HG02798 (cell line): ENCODE measurements at regions not wholly inside any gene's neighbourhood (a gene's known extent, or its start where the extent isn't known, plus 50 kb on each side); places are given as distances from the start of the nearest gene placed in this dataset.
"Not testable (repeated sequence)": the region's sequence is repeated elsewhere in the genome, so short reads cannot be mapped to it uniquely, and the experiment has no call there.

Source experiments
- ATAC-seq: cut with Tn5 transposase; IDR thresholded peaks from one replicate; pipeline ENCODE4 v1.9.1; 2021; ENCODE audit warnings: mild to moderate bottlenecking; ENCODE audit not compliant: unreplicated experiment, poor library complexity

DNA sequence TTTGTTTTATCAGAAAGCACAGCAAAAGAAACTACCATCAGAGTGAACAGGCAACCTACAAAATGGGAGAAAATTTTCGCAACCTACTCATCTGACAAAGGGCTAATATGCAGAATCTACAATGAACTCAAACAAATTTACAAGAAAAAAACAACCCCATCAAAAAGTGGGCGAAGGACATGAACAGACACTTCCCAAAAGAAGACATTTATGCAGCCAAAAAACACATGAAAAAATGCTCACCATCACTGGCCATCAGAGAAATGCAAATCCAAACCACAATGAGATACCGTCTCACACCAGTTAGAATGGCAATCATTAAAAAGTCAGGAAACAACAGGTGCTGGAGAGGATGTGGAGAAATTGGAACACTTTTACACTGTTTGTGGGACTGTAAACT lies 460.4 kb upstream of the MKI67 start:
- ATAC-seq, result not testable (repeated sequence)

DNA sequence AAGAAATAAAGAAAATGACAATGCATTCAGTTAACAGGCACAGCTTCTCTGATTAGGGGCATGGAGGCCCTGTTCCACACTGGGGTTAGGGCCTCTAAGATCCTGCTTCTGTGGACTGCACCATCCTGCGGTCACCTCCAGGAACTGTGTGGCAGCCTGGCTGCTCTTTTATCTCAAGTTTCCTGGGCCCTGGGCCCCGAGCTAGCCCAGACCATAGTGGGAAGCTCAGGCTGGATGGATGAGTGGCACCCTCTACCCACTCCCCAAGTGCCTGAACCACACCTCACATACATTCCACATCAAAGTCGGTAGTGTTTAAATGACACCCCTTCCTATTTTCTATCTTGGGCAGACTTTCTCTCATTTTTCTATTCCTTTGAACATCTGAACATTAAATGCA lies 461.5 kb upstream of the MKI67 start:
- ATAC-seq, result no peak

DNA sequence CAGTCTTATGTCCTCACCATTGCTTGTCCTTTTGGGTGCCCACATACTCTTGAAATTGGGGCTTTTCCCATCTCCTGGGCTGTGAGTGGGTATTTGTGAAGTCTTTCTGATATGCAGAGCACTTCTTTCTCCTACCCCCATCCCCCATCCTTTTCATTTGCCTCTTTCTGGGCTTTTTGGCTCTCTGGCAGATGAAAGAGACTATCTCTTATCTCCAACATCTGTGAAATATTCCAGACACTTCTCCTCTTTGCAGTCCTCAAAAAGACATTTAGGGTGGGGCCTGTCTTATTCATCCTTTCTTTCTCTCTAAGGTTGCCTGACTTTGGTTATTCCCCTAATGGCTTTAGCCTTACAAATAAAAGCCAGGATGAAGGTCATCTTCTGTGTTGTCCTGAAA lies 462.2 kb upstream of the MKI67 start:
- no peak for ATAC-seq

DNA sequence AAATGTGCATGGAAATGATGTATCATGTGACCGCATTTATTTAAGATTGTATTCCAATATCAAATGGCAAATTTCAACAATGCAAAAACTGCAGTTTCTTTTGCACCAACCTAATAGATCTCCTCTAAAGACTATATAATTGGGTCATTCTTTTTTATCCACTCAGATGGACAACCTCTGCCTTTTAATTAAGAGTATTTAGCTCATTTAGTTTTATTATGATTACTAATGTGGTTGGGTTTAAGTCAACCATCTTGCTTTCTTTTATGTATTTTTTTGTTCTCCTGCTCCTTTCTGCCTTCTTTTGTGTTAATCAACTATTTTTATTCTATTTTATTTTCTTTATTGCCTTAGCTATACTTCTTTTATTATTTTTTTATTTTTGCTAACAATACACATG lies 468.5 kb upstream of the MKI67 start:
- ATAC-seq, result no peak

DNA sequence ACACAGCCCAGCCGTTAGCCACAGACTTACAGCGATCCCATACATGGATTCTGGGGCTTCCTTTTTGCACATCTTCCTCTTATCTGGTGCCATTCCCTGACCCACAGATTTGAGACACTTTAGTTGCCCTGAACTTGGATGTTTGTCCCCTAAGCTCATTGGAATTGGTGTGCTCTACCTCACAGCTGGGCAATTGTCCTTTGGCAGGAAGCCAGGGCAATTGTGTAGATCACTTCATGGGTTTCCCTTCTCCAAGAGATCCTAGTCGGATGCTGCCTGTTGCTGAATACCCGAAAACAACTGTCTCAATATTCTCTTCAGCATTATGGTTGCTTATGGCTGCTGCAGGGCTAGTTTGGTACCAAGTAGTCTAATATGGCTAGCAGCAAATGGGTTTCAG lies 470.7 kb upstream of the MKI67 start:
- no peak for ATAC-seq

DNA sequence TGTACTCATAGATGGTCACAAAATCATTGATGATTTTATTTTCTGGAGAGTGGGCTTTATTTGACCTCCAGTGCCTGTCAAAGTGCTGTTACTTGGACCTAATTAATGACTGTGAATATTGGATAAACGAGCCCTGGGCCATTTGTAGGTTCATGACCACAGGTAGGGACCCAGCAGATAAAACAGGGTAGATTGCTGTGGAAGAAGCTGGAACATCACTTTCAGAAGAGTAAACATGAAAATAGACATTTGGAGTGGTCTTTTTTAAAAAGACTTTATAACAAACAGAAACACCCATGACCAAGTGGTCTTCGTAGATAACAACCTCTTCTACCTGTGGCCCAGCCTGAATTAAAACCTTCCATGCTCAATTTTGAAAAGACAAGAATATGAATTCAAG lies 472.8 kb upstream of the MKI67 start:
- ATAC-seq, result no peak

DNA sequence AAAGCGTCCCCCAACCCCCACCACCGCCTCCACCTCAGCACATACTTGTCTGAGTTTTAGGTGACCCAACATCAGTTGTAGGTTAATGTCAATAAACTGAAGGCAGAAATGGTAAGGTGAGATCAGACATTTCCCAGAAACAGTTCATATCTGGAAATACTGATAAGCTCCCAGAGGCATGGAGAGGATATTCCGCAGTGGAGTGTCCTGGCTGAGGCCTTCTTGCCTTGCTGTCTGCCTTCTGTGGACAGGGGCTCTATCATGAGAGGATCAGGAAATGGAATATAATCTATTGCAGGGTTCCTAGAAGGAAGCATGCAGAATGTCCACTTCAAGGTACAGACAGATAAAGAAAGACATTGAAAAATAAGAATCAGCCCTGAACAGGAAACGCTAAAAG lies 473.3 kb upstream of the MKI67 start:
- ATAC-seq, result no peak

DNA sequence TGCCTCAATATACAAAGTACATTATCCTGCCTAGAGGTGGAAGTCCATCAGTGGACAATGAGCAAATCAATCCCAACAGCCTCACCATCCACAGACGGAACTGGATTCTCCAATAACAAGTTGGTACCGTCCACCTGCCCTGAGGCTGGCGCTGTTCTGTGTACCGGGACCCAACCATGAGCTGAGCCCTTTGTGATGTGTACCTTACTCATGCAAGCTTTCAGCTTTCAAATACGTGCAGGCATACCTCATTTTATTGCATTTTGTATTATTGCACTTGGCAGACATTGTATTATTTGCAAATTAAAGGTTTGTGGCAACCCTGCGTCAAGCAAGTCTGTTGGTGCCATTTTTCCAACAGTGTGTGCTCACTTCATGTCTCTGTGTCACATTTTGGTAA lies 476.0 kb upstream of the MKI67 start:
- ATAC-seq, result no peak

DNA sequence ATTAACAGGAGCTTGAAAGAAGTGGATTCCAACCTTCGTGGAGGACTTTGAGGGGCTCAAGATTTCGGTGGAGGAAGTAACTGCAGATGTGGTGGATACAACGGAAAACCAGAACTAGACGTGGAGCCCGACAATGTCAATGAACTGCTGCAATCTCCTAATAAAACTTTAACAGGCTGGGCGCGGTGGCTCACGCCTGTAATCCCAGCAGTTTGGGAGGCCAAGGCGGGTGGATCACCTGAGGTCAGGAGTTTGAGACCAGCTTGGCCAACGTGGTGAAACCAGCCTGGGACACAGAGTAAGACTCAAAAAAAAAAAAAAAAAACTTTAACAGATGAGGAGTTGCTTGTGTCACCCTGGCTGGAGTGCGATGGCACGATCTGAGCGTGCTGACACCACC lies 477.8 kb upstream of the MKI67 start:
- no peak for ATAC-seq

DNA sequence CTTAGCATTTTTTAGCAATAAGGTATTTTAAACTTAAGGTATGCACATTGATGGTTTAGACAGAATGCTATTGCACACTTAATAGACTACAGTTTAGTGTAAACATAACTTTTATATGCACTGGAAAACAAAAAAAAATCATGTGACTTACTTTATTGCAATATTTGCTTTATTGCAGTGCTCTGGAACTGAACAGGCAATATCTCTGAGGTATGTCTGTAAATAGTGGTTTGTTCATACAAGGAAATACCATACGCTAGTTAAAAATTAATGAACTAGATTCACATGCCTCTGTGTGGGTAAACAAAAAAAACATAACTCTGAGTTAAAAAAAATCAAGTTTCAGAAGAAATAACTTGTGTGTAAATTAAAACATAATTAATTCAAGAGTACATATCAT lies 479.0 kb upstream of the MKI67 start:
- no peak for ATAC-seq

DNA sequence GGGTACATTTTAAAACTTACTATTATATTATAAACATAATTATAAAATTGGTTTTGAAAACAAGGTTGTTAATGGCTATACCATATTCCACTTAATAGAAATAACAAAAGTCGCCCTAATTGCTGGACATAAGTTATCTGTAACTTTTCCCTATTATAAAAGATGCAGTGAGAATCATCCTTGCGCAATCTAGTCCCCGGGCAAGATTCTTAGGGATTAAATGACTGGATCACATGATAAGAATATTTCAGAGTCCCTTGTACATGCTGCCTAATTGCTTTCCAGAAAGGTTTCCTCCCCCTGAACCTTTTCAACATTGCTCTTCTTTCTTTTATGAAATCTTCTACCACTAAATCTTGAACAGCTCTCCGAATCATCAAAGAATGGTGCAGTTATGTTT lies 479.8 kb upstream of the MKI67 start:
- no peak for ATAC-seq

DNA sequence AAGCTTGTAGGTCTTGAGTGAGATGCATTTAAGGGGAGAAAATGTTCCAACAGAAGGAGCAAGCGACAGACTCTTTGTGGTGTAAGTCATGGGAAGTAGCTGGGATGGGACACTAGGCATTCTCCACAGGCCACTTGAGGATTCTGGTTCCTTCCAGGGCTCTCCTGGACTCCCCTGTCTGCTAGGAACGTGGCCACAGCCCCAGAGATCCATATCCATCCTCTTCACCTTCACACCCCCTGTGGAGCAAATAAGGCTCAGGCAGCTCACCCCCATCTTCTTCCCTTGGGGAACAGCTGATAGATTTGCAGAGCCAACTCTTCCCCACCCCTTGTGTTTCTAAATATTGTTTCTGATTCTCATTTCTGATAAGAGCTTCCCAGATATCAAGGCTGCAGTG lies 482.6 kb upstream of the MKI67 start:
- no peak for ATAC-seq

DNA sequence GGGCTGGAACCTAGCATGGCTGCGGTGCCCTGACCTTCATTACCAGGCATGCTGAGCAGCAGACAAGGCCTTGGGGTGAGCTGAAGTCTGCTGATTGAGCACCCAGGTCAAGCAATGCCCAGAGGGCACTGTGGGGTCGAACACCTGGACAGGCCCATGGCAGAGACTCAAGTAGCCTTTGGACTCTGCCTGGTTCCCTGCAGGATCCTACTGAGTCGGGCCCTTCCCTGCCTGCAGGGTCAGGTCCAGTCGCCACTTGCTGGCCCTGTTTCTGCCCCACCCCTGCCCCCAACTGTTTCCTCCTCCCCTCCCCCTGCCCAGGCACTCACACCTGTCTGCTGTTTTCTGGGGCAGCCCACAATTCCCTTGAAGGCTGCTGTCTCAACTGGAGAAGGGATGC lies 483.2 kb upstream of the MKI67 start:
- no peak for ATAC-seq

DNA sequence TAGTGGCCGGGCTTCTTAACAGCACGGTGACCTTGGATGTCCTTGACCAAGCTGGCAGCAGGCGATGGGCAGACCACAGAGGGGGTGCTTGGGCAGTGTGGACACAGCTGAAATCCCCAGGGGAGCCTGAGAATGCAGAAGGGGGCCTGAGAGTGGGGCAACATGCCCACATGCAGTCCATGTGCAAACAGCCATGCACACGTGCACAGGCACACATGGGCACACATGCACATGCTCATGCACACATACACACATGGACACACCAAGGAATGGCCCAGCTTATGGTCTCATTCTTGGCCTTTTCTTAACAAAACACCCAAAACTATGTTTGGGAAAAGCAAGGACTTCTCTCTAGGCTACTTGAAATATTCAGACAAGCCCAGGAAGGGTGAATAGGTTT lies 483.9 kb upstream of the MKI67 start:
- ATAC-seq, result no peak

DNA sequence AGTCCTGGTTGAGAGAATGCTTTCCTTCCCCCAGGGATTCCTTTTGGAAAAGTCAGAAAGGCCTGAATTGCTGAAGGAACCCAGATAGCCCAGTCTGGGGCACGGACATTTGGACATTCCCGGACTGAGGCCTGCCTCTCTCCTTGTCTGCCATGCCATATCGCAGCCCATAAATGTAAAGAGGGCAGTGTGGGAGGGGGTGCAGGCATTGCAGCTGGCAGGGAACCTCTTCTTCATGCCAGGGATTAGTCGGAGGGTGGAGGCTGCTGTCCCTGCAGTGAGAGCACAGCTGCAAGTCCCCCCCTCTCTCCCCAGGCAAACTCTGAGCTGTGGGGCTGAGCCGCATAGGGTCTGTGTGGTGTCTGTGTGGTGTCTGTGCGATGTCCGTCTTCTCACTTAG lies 486.0 kb upstream of the MKI67 start:
- ATAC-seq, result no peak

DNA sequence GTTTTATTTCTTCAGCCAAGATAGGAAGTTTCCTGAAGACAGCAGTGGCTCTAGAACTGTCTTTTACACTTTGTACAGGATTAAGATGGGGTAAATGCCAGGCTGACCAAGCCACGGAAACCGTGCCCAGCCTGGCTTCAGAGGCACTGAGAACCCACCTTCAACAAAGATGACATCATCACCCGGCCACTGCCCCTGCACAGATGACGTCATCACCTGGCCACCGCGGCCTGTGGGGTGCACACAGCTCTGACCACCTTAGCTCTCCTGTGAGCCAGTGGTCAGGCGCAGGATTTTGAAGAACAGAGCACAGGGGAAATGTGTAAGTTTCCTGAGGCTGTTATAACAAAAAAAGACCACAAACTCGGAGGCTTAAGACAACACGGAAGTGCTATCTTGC lies 486.4 kb upstream of the MKI67 start:
- ATAC-seq, result no peak

DNA sequence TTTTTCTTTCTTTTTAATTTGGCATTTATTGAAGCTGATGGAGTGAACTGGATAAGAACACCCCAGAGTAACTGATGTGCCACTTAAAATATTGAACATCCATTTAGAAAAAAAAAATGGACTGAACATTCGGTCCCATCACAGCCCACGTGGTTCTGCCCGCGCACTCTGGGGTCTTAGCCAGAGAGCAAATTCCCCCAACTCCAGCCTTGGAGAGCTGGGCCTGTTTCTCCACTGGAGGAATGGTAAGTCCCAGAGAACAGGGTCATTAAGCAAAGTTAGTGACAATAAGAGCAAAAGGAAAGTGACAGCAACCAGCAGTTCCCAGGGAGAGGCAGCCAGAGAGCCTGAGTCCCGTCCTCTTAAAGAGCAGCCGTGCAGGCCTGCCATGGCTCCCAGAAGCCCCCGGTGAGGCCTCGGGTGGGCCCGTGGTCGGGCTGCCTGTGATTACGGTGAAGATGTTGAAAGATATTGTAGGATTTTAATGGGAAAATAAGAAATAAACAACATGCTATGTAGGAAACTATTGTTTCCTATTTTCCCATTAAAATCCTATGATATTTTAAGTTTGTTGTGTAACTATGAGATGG lies 487.9 kb upstream of the MKI67 start:
- ATAC-seq, result no peak

DNA sequence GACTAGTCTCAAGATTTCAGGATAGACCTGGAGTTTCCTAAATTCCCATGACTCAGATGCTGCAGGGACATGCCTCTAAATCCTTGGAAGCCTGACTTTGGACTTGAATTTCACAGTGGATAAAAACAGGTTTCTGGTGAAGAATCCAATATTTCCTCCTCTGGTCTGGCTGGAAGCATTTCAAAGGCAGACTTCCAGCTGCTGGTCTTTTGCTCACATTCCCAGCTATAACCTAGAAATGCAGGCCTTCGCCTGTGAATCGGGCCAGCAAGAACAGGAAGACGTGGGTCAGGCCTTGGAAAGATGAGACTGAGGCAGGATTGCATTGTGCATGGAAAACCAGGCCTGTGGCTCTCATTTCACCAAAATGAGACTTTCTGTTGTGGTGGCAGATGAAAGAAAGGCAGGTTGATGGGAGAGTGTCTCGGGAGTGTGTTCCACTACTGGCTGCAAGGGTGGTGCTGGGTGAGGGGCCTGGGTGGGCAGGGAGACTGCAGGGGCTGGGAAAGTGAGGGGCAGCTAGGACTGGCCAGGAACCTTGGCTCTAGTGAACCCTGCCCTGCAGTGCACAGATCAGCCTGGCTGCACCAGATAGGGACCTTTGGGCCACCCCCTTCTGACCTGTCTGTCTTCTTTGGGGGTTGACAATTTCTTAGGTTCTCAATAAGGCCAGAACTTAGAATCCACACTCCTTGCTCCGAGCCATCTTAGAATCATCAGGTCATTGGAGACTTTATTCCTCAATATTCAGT lies 488.8 kb upstream of the MKI67 start:
- ATAC-seq, result no peak

DNA sequence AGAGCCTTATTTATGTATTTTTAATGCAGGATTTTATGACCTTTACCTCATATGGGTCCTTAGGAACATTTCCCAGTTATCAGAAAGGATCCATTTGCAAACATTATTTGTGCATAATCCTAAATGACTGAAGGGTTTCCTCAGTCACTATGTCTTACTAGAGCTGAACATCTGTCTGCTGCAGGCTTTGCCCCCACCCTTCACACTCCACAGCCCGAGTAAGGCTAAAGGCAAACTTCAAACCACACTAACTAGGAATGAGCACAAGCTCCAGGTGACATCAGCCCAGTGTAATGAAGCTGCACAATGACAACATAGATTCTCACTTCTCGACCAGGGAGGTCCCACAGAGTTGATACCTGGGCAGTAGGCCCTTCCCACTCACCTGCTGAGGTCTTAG lies 491.3 kb upstream of the MKI67 start:
- no peak for ATAC-seq

DNA sequence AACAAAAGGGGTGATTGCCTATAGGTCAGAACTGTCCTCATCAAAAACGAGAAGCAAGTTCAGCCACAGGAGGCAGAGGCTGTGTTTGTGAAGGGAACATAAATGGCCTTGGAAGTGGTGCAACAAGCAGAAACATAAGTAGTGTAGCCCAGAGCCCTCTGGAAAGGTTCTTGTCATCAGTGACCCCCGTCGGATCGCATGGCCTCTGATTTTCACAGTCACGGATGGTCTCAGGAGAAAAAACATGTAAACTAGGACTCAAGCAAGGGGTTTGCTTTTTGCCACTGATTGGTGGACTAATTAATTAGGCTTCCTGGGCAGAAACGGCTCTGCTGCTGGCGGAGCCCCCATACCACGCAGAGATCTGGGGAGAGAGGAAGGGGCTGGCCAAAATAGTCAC lies 496.5 kb upstream of the MKI67 start:
- ATAC-seq, result no peak

DNA sequence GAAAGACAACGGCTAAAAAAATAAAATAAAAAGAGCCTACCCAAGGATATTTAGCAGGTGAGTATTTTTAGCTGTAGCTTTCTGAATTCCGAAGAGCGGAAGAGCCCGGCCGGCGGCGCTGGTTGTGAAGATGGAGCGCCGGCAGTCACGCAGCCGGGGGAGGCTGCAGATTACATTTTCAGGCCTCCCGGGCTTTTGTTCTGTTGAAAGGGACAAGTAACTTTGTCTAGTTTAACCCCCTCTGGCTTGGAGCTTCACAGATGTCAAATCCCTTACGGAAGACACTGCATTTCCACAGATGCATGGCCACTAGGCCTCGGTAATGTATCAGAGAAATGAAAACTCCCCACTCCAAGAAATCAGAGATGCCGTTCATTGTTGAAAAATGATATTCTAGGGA lies 497.6 kb upstream of the MKI67 start:
- ATAC-seq, result no peak
